ENCODE measurements at regions not wholly inside any gene's neighbourhood (a gene's known extent, or its start where the extent isn't known, plus 50 kb on each side); places are given as distances from the start of the nearest gene placed in this dataset.

GRCh38 chr15:25248583-25249235, 190.1 kb downstream of the UBE3A start:
- TF ChIP-seq CTCF (IDR thresholded peaks at IDR 0.05) (no peak), EZH2 (IDR thresholded peaks at IDR 0.05; ENCODE audit: borderline replicate concordance, insufficient read depth, low read depth, low read length, poor library complexity, severe bottlenecking) (no peak)
- ChIA-PET POLR2A (no interaction called here), CTCF (no interaction called here)
- intact Hi-C loops (cut with micrococcal nuclease), result no loop called here
- Histone ChIP-seq H3K4me2 (replicated peaks; ENCODE audit: low read depth, low read length, poor library complexity, severe bottlenecking) (no peak overlapping the region), H4K20me1 (ENCODE audit: control insufficient read depth, insufficient read depth, low read length, poor library complexity, severe bottlenecking) (no peaks in the 10 kb centered on the region), H3K4me3 (ENCODE audit: control extremely low read depth in 1 of 5, extremely low read depth in 1 of 5, insufficient read depth in 1 of 5, low read depth in 2 of 5, low read length in 4 of 5) (no peak overlapping the region), H3K27ac (ENCODE audit: low read length in 2 of 2) (no peak overlapping the region), H3K79me2 (ENCODE audit: control insufficient read depth, insufficient read depth, low read length) (no peaks in the 10 kb centered on the region), H3K27me3 (replicated peaks in 1 of 4; ENCODE audit: control extremely low read depth in 1 of 4, control insufficient read depth in 3 of 4, insufficient read depth in 4 of 4, low read length in 3 of 4) (no peaks in the 10 kb centered on the region), H3K9me3 (ENCODE audit: control extremely low read depth in 1 of 3, control insufficient read depth in 2 of 3, insufficient read depth in 1 of 3, low read length in 2 of 3) (peaks cover 0 to 87% (median 0%) of the 10 kb centered on the region in 3 donors), H3K36me3 (replicated peaks in 1 of 2; ENCODE audit: control extremely low read depth in 1 of 2, control insufficient read depth in 1 of 2, extremely low read depth in 1 of 2, insufficient read depth in 2 of 2, low read length in 1 of 2) (no peaks in the 10 kb centered on the region), H3K4me1 (ENCODE audit: control insufficient read depth in 2 of 2, insufficient read depth in 2 of 2, low read length in 2 of 2) (no peaks in the 10 kb centered on the region), H3K9ac (ENCODE audit: low read length) (no peak overlapping the region), H2AFZ (ENCODE audit: insufficient read depth, low read depth, low read length, poor library complexity, severe bottlenecking) (no peak overlapping the region)
- Mint-ChIP-seq H3K27ac (no peak overlapping the region), H3K9me3 (ENCODE audit: insufficient read depth) (peaks cover 2% of the 10 kb centered on the region), H3K4me3 (no peak overlapping the region), H3K27me3 (no peaks in the 10 kb centered on the region), H3K4me1 (no peaks in the 10 kb centered on the region)
- DNase-seq (no peak), ATAC-seq (ENCODE audit: low read depth) (no peak)
- WGBS (ENCODE audit: insufficient coverage), result 98% methylated on average over 7 of the region's 8 CpGs

- no peak overlapping the region for H3K4me3 Mint-ChIP-seq
- no peaks in the 10 kb centered on the region for H3K4me1 Mint-ChIP-seq
- Histone ChIP-seq H3K27ac (ENCODE audit: low read length in 2 of 2) (no peak overlapping the region), H3K9ac (ENCODE audit: low read length) (no peak overlapping the region), H3K4me2 (replicated peaks; ENCODE audit: low read depth, low read length, poor library complexity, severe bottlenecking) (no peak overlapping the region), H4K20me1 (ENCODE audit: control insufficient read depth, insufficient read depth, low read length, poor library complexity, severe bottlenecking) (no peaks in the 10 kb centered on the region), H3K4me3 (ENCODE audit: control extremely low read depth in 1 of 5, extremely low read depth in 1 of 5, insufficient read depth in 1 of 5, low read depth in 2 of 5, low read length in 4 of 5) (no peak overlapping the region), H3K79me2 (ENCODE audit: control insufficient read depth, insufficient read depth, low read length) (no peaks in the 10 kb centered on the region), H3K27me3 (replicated peaks in 1 of 4; ENCODE audit: control extremely low read depth in 1 of 4, control insufficient read depth in 3 of 4, insufficient read depth in 4 of 4, low read length in 3 of 4) (no peaks in the 10 kb centered on the region), H3K9me3 (ENCODE audit: control extremely low read depth in 1 of 3, control insufficient read depth in 2 of 3, insufficient read depth in 1 of 3, low read length in 2 of 3) (peaks cover 0 to 81% (median 0%) of the 10 kb centered on the region in 3 donors), H3K36me3 (replicated peaks in 1 of 2; ENCODE audit: control extremely low read depth in 1 of 2, control insufficient read depth in 1 of 2, extremely low read depth in 1 of 2, insufficient read depth in 2 of 2, low read length in 1 of 2) (no peaks in the 10 kb centered on the region), H3K4me1 (ENCODE audit: control insufficient read depth in 2 of 2, insufficient read depth in 2 of 2, low read length in 2 of 2) (no peaks in the 10 kb centered on the region), H2AFZ (ENCODE audit: insufficient read depth, low read depth, low read length, poor library complexity, severe bottlenecking) (no peak overlapping the region)
- TF ChIP-seq CTCF (IDR thresholded peaks at IDR 0.05) (no peak), EZH2 (IDR thresholded peaks at IDR 0.05; ENCODE audit: borderline replicate concordance, insufficient read depth, low read depth, low read length, poor library complexity, severe bottlenecking) (no peak)
- peaks cover 2% of the 10 kb centered on the region for H3K9me3 Mint-ChIP-seq (ENCODE audit: insufficient read depth)
- whole genome bisulfite sequencing (ENCODE audit: insufficient coverage), result 89% methylated on average over 11 of the region's 13 CpGs
- CTCF ChIA-PET, result no interaction called here
- H3K27me3 Mint-ChIP-seq, result no peaks in the 10 kb centered on the region
- intact Hi-C loops (cut with micrococcal nuclease), result no loop called here
- DNase-seq (no peak), ATAC-seq (ENCODE audit: low read depth) (no peak)
- POLR2A ChIA-PET, result no interaction called here
- H3K27ac Mint-ChIP-seq, result no peak overlapping the region
Observed at GRCh38 chr15:25249236-25250010, 189.4 kb downstream of the UBE3A start.
